AG20443 (cell line): ENCODE measurements at regions not wholly inside any gene's neighbourhood (a gene's known extent, or its start where the extent isn't known, plus 50 kb on each side); places are given as distances from the start of the nearest gene placed in this dataset.
"Not testable (repeated sequence)": the region's sequence is repeated elsewhere in the genome, so short reads cannot be mapped to it uniquely, and the experiment has no call there.

Experiments
- DNase-seq: peaks from one replicate; pipeline ENCODE4 v3.0.0; 2012; ENCODE audit warnings: low spot score, mixed read lengths

DNA sequence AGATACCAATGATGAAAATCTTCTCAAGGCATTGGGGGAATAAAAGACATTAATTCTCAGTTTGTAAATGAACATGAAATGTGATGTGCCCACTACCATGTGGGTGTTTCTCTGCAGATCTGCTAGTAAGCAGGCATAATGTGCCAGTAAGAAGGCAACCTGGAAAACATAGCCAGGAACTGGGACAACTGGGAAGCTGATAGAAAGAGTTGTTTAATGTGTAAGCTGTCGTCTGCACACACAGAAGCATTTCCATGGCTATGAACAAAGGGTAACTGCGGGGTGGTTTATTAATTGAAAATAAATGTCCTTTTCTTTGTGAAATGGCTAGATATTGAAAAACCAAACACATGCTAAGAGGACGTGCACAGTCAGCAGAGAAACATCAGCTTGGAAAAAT lies 52.0 kb downstream of the ZC3H11B start:
- no peak for DNase-seq

DNA sequence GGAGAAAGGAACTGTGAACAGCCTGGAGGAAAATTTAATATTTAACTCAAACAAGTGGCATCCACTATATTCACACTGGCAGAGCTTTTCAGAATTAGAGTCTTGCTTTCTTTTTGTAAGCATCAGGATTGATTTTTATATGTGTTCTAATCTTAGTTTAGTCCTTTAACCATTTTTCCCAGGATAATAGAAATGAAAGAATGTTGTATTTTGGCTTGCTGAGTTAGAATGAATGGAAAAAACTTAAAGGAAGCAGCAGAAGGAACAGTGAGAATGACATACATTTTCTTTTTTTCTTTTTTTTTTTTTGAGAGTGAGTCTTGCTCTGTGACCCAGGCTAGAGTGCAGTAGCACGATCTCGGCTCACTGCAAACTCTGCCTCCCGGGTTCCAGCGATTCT lies 53.0 kb downstream of the ZC3H11B start:
- DNase-seq: no peak

DNA sequence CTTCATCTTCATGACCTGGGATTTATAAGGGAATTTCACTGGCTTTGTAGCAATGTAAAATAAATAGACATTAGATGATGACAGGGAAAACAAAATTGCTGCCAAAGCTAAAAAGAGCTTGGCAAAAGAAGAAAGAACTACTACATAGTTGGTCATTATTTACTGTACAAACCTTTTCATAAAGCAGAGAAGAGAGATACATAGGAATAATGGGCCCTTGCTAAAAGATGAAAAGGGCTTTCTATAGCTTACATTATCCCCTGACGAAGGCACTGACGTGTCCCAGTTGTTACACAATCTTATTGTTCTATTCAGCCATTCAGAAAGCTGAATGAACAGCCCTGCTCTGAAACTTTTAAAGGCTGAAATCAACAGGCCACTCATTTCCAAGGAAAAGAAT lies 57.1 kb downstream of the ZC3H11B start:
- peak; percentile 25 for DNase-seq

DNA sequence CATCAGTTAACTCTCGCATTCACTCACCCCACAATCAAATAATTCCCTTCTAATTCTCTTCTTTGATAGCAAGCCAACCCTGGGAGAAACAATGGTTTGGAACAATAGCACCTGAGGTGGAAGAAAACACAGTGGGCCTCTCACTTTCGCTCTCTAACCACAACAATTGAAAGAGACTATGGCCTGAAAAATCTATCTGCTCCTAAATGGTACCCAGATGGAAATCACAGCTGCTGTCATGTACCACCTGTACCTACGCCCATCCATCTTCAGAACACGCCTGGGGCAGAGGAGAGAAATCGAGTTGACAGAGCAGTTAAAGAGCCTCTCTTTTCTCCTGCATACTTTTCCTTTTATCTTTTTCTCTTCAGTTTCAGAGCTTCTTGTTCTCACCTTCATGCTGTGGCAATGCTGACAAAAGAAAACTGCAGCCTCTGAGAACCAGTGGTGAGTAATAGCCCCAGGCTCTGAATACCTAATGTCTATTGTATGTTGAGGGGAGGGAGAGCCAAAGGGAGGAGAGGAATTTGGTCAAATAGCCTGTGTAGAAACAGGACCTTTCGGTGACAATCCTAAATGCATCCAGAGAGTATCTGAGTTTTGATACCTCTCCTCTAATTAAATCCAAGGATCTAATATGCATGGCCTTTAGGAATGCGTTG lies 57.7 kb downstream of the ZC3H11B start:
- DNase-seq: peak; percentile 59

DNA sequence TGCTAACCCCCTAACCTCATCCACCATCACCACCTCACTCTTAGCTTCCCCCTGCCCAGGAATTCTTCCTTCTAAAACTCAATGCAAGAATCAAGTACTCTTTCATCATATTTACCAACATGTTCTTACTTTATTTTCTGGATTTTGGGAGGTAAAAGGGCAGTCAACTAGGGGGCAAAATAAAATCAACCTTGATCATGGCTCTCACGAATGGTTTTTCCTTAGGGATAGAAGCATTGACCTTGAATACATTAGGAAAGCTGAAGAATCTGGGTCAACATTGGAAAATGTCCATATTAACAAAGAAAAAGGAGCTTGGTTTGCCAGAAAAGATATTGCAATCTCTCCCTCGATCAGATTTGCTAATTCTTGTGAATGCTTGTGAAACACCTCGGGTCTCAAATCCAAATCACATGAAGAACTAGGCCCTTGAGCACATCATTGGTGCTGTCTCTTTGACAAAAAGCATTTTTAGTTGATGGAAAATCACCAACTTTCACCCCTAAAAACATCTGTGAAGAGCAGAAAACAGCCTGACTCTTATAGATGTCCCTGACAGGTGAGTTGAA lies 58.9 kb downstream of the ZC3H11B start:
- no peak for DNase-seq

DNA sequence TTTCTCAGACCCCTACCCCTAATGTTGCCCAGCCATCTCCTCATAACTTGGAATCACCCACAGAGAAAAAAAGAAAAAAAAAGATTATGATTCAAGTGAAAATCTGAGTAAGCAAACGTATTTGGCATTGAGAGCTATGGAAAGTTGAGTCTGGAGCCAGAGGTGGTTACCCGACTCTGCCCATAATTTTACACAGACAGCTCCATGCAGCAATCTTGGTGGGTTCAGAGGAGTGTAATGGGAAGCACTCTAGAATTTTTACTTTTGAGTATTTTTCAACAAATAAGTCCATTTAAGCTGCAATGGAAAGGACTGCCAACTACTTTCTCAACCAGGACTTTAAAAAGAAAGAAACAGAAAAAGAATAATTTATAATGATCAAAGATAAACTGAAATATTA lies 62.7 kb downstream of the ZC3H11B start:
- no peak for DNase-seq

DNA sequence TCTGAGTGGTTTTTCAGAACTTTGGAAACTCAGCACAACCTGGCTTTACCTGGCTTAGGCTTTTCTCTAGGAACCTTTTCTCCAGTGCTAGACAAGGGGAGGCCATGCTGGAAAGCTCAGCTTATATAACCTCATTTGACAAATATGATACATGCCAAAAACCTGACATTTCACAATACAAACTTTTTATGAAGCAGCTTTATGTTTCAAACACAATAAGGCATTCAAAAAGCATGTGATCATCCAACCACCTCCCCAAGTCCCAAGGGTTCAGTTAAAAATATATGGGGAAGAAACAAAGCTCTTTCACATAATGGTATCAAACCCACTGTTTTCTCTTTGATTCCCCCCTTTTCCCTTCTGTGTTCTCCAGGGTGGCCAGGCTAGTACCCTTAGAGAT lies 63.7 kb downstream of the ZC3H11B start:
- DNase-seq: no peak

DNA sequence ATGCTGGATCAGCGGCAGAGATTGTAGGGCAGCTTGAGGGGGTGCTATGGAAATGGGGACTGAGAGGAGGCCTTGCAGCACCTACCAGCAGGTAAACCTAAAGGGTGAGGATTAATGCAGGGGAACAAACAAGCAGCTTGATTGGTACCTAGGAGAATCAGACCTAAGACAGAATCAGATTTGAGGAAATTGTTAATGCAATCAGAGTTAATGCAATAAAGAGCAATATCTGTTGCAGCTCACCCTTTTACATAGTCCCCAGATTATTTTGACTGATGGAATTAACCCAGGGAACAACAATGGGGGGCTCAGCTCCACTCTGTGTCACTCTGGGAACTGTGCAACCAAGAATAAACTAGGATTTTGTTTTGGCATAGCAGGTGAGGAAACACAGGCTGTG lies 64.5 kb downstream of the ZC3H11B start:
- no peak for DNase-seq

DNA sequence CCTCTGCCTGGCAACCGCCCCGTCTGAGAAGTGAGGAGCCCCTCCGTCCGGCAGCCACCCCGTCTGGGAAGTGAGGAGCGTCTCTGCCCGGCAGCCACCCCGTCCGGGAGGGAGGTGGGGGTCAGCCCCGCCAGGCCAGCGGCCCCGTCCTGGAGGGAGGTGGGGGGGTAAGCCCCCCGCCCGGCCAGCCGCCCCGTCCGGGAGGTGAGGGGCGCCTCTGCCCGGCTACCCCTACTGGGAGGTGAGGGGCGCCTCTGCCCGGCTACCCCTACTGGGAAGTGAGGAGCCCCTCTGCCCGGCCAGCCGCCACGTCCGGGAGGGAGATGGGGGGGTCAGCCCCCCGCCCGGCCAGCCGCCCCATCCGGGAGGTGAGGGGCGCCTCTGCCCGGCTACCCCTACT lies 67.1 kb downstream of the ZC3H11B start:
- not testable (repeated sequence) for DNase-seq

DNA sequence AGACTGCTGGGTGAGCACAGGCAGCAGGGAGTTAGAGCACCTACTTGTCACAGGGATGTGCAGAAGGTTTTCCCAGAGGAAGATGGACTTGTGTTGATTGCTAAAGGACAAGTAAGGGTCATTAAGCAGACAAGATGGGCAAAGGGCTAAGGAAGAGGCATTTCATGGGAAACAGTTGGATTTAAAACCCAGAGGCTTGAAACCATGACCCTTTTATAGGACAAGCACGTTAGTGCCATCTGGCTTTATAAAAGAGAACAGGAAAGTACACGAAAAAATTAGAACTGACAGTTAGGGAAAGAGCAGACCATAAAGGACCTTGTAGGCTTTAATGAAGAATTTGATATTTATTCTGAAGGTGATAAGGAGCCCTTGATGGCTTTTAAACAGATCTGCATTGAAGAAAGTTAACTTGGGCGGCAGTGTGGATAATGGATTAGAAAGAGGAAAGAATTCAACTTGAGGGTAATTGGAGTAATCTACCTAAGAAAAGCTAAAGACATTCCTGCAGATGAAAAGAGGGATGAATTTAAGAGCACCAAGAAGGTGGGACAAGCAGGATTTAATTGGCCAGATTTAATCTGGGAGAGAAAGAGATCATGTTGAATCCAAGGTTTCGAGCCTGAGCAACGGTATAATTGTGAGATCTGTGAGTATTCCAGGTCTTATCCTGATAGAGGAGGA lies 68.6 kb downstream of the ZC3H11B start:
- DNase-seq: no peak

DNA sequence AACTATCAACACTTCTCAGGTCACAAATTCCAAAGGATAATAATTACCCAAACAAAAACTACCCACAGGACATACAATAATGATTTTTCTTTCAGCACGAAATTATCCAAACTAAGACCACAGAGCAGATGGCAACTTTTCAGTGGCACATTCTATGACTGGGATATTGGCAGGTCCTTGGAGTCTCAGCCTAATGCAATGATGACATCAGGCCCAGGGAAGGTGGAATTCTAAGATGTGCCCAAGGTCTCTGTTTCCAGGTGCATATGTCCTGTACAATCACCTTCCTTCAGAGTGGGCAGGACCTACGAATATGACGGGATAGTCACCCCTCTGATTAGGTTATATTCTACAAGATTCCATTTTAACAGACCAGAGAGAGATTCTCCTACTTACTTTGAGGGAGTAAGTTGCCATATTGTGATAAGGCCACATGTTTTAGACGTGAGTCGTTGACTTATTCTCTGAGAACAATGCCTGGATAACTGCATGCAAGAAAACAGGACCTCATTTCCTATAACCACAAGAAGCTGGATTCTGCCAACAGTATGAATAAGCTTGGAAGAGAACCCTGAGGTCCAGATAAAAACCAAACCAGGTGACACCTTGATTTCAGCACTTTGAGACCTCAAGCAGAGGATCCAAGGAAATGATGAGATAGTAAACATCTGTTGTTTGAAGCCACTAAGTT lies 69.9 kb downstream of the ZC3H11B start:
- peak; percentile 28 for DNase-seq

DNA sequence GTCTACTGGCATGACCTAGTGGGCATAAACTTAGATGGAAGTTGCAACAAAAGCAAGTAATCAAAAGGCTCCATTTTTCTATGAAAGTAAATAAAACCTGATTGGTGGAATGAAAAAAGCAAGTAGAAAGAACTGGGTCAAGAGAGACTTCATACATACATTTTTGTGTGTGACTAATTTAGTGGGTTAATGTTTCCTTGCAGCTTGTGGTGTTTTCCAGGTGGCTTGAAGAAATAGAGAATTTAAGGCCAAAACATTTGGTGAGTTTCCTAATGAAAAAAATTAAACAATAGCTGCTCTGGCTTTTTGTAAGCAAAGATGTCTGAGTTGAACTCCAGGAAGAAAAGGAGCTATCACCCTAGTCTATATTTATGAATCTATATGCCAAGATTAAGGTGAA lies 71.0 kb downstream of the ZC3H11B start:
- no peak for DNase-seq

DNA sequence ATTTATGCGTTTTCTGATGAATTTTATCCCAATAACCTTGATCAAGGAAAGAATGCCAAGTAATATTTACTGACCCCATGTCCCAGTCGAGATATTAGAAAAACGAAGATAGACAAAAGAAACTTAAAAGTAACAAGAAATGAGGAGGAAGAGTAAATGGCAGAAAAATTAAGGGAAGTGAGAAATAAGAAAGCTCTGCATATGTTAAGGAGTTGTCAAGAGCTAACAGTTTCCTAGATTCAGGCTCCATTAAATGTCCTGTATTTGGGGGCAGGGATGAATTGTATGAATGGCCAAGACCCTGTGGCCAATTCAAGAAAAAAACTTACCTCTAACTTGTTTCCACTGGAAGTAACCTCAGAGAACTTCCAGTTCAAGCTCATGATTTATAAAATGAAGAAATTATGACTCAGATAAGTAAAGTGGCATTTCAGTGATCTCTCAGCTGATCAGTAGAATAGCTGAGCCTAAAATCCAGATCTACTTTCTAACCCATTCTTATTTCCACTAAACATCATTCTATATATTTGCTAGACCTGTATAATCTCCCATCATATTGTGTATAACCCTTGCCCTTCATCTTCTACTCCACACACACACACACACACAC lies 73.2 kb downstream of the ZC3H11B start:
- no peak for DNase-seq

DNA sequence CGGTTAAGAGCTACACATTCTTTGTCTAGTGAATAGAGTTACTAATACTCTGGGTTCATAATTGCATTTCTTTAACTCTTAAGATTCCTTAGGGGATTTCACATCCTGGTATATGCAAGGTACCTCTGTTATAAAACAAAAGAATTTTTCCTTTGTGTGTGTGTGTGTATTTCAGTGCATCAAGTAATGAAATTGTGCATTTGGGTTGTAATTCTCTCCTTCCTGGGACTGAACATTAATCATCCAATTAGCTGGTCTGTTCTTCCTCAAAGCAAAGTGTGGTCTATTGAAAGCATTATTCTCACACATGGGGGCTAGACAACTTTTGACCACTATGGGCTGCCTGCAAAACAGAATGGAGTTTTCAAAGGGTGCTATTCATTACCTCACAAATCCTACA lies 74.0 kb downstream of the ZC3H11B start:
- no peak for DNase-seq

DNA sequence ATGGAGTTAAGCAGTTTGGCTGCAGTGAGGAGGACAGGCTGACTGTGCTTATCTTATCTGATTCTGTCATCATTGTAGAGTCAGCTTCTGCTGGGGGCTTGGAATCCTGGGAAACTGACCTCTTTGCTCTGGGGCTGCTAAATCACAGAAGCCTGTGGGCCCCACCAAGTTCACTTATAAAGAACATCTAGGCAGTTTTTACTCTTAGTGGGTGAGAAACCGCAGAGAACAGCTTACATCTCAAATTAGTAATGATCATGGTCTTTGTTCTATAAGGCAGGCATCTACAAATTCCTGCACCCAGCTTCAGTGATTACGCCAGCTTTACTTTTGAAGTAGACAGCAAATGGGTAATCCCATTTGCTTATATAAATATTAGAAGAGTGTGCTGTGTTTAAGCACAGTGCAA lies 75.7 kb downstream of the ZC3H11B start:
- DNase-seq: no peak

DNA sequence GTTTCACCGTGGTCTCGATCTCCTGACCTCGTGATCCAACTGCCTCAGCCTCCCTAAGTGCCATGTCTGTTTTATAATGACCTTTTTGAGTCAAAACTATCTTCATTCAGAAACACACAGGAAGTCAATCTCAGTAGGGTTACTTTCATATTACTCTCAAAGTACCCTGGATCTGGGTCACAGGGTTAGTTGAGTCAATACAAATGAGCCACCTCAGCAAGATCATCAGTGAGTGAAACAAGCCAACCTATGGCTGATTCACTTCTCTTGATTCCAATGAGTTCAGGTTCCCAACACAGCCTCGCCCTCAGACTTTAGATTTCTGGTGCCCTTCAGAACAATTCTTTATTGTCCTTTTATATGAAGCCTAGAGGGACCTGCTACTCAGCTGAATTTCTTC lies 76.9 kb downstream of the ZC3H11B start:
- no peak for DNase-seq

DNA sequence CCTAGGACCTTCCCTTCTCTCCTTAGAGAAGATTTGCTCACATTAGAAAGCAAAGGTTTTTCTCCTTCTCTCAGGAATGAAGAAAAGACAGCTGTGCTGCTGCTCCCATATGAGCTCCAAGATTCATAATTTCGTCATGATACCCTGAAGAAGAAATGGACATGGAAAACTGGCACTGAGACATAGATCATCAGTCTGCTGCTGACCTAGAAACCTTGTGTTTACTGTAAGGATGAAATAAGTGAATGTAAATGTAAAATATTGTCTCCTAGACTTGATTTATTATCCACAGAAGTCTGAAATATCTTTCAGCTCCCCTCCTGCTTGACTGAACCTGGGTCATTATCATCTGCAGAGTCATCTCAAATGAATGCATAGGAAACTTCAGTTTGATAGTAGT lies 77.9 kb downstream of the ZC3H11B start:
- DNase-seq: no peak

DNA sequence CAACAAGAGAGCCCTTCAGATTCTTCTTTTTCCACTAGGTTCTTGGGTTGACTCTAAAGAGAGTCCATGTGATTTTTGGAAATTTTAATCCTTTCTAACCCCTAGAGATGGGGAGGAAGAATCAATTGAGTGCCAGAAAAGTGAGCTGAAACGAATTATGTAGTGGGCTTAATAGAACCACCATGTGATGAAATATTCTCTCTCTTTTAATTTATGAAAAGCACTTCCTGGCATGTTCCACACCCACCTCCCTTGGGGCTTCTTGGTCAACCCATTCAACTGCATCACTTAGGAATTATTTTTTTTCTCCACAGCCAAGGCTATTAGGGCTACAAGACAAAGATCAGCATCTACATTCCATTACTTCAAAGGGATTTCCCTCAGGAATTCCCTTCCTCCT lies 79.6 kb downstream of the ZC3H11B start:
- no peak for DNase-seq

DNA sequence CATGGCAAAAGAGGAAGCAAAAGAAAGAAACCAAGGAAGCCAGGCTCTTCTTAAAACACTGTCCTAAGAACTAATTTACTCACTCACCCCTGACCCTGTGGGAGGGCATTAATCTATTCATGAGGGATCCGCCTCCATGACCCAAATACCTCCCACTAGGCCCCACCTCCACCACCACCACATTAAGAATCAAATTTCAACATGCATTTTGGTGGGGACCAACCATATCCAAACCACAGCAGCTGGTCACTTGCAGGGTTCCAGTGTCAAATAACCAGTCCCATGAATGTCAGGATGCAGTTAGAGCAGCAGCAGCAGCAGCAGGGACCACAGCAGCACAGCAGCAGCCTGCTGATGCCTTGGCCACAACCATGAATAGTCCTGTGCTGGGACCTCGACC lies 83.8 kb downstream of the ZC3H11B start:
- no peak for DNase-seq

DNA sequence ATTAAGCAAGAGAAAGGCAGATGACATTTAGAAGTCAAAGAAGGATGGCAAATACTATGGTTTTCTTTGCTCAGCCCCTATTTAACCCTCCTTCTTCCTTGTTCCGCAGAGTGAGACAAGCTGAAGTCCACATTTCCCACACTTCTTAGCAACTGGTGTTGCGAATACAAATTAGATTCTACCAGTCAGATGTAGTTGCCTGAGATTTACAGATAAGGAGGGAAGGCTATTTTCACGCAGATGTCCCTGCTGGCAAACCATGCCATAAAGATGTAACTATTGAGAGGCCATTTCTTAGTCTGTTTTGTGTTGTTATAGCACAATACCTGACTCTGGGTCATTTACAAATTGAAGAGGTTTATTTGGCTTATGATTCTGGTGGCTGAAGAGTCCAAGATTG lies 84.3 kb downstream of the ZC3H11B start:
- no peak for DNase-seq

DNA sequence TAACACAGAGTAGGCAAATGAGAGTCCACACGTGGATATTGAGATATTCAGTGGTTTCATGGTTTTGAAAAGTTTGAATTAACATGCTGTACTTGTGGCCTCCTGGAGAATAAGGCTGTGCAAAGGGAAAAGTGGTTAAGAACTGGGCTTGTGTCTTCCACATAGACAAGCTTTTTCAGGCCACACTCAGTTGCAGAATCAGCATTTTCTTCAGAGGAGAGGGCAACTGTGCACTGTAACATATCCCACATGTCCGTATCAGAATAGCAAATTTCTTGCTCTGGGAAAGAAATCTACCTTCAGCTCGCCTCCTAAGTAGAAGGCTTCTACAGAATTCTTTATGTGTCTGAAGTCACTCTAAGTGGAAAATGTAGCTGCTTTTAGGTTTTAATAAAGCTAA lies 84.9 kb downstream of the ZC3H11B start:
- no peak for DNase-seq

DNA sequence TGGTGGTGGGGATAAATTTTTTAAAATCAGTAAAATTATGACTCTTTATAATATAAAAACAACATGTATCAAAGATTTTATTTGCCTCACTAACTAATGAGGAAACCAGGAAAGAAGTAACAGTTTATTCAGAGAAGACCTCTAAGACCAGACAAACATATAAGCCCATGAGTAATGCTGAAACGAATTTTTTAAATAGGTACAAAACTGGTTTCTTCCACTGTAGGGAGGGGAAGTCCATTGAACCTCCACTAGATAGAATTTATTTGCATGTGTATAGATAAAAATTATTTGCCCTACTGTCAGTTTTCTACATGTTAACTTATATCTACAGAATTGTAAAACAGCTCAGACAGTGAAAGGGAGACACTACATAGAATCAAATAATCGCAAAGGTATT lies 86.8 kb downstream of the ZC3H11B start:
- no peak for DNase-seq

DNA sequence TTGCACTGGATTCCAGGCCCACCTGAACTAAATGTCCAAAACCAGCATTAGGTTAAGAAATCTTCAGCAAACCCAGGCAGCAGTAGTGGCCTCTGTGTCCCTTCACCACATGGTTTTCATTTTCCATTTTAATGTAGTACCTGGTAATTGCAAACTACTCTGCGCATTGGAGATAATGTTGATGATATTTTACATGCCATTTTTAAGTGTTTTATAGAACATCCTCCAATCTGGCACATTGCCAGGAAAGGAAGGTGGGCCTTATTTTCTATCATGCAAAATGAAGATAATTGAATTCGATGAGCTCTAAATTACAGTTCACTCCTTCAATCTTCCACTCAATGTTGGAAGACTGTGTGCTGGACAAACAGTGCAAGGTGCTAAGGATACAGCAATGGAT lies 89.5 kb downstream of the ZC3H11B start:
- DNase-seq: no peak
